ENCODE measurements at regions not wholly inside any gene's neighbourhood (a gene's known extent, or its start where the extent isn't known, plus 50 kb on each side); places are given as distances from the start of the nearest gene placed in this dataset.

DNA sequence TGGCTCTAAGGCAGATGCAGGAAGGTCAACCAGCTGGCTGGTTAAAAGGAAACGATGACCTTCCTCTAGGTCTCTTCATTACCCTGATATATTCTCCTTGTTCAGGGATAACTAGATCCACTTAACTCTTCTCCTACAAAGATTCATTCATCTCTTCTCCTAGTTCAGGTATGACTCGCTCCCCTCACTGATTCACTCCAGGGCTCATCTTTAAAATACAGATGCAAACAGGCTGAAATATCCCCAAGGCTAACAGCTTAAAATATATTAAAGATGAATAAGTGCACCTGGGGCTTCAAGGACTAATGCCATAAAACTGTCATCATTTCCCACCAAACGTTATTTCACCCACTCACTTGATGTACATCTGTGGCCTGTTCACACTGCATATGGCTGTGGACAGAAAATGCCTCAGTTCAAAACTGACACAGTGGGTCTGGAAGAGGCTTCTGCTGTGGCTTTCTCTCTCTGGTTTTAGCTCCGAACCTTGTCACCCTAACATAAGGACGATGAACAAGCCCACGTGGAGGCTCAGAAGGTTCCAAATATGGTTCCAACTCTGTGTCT is 366.9 kb downstream of the DEPDC1B start:
- Histone ChIP-seq H3K4me3 (ENCODE audit: control insufficient read depth in 1 of 2, extremely low read depth in 1 of 2, low read length in 1 of 2) (no peak overlapping the region), H3K27ac (ENCODE audit: low read length) (no peak overlapping the region), H3K4me1 (ENCODE audit: control insufficient read depth in 1 of 2, extremely low read depth in 1 of 2, insufficient read depth in 2 of 2, low read length in 2 of 2) (no peaks in the 10 kb centered on the region), H3K27me3 (replicated peaks in 1 of 2; ENCODE audit: control insufficient read depth in 2 of 2, extremely low read depth in 1 of 2, insufficient read depth in 2 of 2, low read length in 1 of 2) (no peaks in the 10 kb centered on the region), H3K9me3 (no peaks in the 10 kb centered on the region), H3K36me3 (ENCODE audit: control insufficient read depth in 2 of 2, extremely low read depth in 1 of 2, insufficient read depth in 1 of 2, low read length in 1 of 2) (no peaks in the 10 kb centered on the region)
- Mint-ChIP-seq H3K9me3 (peaks cover 2 to 13% (median 6%) of the 10 kb centered on the region in 3 donors), H3K27ac (no peak overlapping the region), H3K4me3 (no peak overlapping the region), H3K4me1 (no peaks in the 10 kb centered on the region), H3K36me3 (no peaks in the 10 kb centered on the region), H3K27me3 (no peaks in the 10 kb centered on the region)
- ChIA-PET POLR2A (no interaction called here), CTCF (no interaction called here)
- 76% methylated on average over 3 of the region's 6 CpGs for WGBS (ENCODE audit: insufficient coverage)
- no peak for ATAC-seq (replicated peaks in 1 of 4)
- no peak for DNase-seq

DNA sequence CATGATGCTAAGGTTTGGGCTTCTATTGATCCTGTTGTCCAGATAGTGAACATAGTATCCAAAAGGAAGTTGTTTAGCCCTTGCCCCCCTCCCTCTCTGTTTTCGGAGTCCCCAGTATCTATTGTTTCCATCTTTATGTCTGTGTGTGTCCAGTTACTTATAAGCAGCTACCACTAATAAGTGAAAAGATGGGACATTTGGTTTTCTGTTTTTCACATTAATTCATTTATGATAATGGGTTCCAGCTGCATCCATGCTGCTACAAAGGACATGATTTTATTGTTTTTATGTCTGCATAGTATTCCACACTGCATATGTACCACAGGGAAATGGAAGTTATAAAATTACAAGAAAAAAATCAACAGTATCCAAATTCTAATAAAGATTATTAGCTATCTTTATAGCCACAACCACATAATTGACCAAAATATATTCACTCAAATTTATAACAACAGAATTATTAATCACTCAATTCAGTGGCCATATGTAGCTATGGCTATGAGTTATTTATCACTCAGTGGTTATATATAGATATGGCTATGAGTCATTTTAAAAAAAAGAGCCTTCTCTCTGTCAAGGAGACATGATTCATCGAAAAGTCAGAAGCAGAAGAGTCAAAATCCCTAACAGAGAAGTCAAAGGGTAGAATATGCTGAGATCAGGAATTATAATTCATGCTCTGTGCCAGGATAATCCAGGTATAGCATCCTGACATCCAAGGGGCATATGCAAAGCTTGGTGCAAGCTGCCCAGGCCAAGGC is 367.5 kb downstream of the DEPDC1B start:
- Mint-ChIP-seq H3K27me3 (no peaks in the 10 kb centered on the region), H3K4me3 (no peak overlapping the region), H3K36me3 (no peaks in the 10 kb centered on the region), H3K9me3 (peaks cover 2 to 13% (median 8%) of the 10 kb centered on the region in 3 donors), H3K4me1 (no peaks in the 10 kb centered on the region), H3K27ac (no peak overlapping the region)
- Histone ChIP-seq H3K27me3 (replicated peaks in 1 of 2; ENCODE audit: control insufficient read depth in 2 of 2, extremely low read depth in 1 of 2, insufficient read depth in 2 of 2, low read length in 1 of 2) (no peaks in the 10 kb centered on the region), H3K4me1 (ENCODE audit: control insufficient read depth in 1 of 2, extremely low read depth in 1 of 2, insufficient read depth in 2 of 2, low read length in 2 of 2) (no peaks in the 10 kb centered on the region), H3K4me3 (ENCODE audit: control insufficient read depth in 1 of 2, extremely low read depth in 1 of 2, low read length in 1 of 2) (no peak overlapping the region), H3K36me3 (ENCODE audit: control insufficient read depth in 2 of 2, extremely low read depth in 1 of 2, insufficient read depth in 1 of 2, low read length in 1 of 2) (no peaks in the 10 kb centered on the region), H3K9me3 (no peaks in the 10 kb centered on the region), H3K27ac (ENCODE audit: low read length) (no peak overlapping the region)
- ATAC-seq (replicated peaks in 1 of 4) (no peak), DNase-seq (no peak)
- ChIA-PET CTCF (no interaction called here), POLR2A (no interaction called here)
- no CpG with 5 or more reads among the region's 2 CpGs for WGBS (ENCODE audit: insufficient coverage)

DNA sequence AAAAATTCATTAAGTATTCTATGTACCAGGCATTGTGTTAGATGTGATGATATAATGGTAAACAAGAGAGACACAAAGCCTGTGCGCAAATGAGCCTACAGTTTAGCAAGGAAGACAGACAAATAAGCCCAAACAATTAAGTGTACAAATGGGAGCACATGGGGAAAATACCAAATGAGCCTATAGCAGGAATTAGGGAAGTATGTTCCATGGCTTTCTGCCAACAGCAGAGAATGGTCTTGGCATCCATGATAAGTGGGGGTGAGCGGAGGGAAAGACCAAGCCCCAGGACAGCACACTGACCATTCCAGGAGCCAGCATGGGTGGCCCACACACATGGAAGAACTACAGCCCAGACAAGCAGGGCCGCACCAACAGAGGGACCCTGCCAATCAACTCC is 369.7 kb downstream of the DEPDC1B start:
- no peaks in the 10 kb centered on the region for H3K4me1 ChIP-seq (ENCODE audit: control insufficient read depth in 1 of 2, extremely low read depth in 1 of 2, insufficient read depth in 2 of 2, low read length in 2 of 2)
- H3K27ac ChIP-seq (ENCODE audit: low read length): no peak overlapping the region
- H3K4me3 Mint-ChIP-seq: no peak overlapping the region
- no peaks in the 10 kb centered on the region for H3K36me3 ChIP-seq (ENCODE audit: control insufficient read depth in 2 of 2, extremely low read depth in 1 of 2, insufficient read depth in 1 of 2, low read length in 1 of 2)
- DNase-seq (no peak), ATAC-seq (replicated peaks in 1 of 4) (no peak)
- ChIA-PET CTCF (no interaction called here), POLR2A (no interaction called here)
- H3K9me3 Mint-ChIP-seq: peaks cover 2 to 14% (median 13%) of the 10 kb centered on the region in 3 donors
- no peaks in the 10 kb centered on the region for H3K36me3 Mint-ChIP-seq
- no peak overlapping the region for H3K27ac Mint-ChIP-seq
- H3K27me3 Mint-ChIP-seq: no peaks in the 10 kb centered on the region
- no peaks in the 10 kb centered on the region for H3K4me1 Mint-ChIP-seq
- no peaks in the 10 kb centered on the region for H3K9me3 ChIP-seq
- H3K27me3 ChIP-seq (replicated peaks in 1 of 2; ENCODE audit: control insufficient read depth in 2 of 2, extremely low read depth in 1 of 2, insufficient read depth in 2 of 2, low read length in 1 of 2): no peaks in the 10 kb centered on the region
- WGBS (ENCODE audit: insufficient coverage): 100% methylated on average over 2 of the region's 3 CpGs
- no peak overlapping the region for H3K4me3 ChIP-seq (ENCODE audit: control insufficient read depth in 1 of 2, extremely low read depth in 1 of 2, low read length in 1 of 2)

DNA sequence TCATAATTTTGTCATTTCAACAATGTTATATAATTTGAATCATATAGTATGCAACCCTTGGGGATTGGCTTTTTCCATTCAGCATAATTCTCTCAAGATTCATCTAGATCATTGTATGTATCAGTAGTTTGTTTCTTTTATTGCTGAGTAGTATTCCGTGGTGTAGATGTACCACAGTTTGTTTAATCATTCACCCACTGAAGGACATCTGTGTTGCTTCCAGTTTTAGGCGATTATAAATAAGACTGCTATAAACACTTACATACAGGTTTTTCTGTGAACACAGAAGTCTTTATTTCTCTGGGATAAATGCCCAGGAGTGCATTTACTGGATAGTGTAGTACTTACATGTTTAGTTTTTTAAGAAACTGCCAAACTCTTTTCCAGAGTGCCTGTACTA is 374.1 kb downstream of the DEPDC1B start:
- ATAC-seq (replicated peaks in 1 of 4): no peak
- CTCF ChIA-PET: no interaction called here
- Mint-ChIP-seq H3K27ac (no peak overlapping the region), H3K27me3 (no peaks in the 10 kb centered on the region), H3K4me1 (no peaks in the 10 kb centered on the region), H3K36me3 (no peaks in the 10 kb centered on the region), H3K4me3 (no peak overlapping the region), H3K9me3 (peaks cover 13 to 31% (median 30%) of the 10 kb centered on the region in 3 donors)
- WGBS (ENCODE audit: insufficient coverage): no CpG with 5 or more reads among the region's 2 CpGs
- POLR2A ChIA-PET: no interaction called here
- Histone ChIP-seq H3K9me3 (no peaks in the 10 kb centered on the region), H3K4me1 (ENCODE audit: control insufficient read depth in 1 of 2, extremely low read depth in 1 of 2, insufficient read depth in 2 of 2, low read length in 2 of 2) (no peaks in the 10 kb centered on the region), H3K4me3 (ENCODE audit: control insufficient read depth in 1 of 2, extremely low read depth in 1 of 2, low read length in 1 of 2) (no peak overlapping the region), H3K36me3 (ENCODE audit: control insufficient read depth in 2 of 2, extremely low read depth in 1 of 2, insufficient read depth in 1 of 2, low read length in 1 of 2) (no peaks in the 10 kb centered on the region), H3K27ac (ENCODE audit: low read length) (no peak overlapping the region), H3K27me3 (replicated peaks in 1 of 2; ENCODE audit: control insufficient read depth in 2 of 2, extremely low read depth in 1 of 2, insufficient read depth in 2 of 2, low read length in 1 of 2) (no peaks in the 10 kb centered on the region)
- DNase-seq: no peak

DNA sequence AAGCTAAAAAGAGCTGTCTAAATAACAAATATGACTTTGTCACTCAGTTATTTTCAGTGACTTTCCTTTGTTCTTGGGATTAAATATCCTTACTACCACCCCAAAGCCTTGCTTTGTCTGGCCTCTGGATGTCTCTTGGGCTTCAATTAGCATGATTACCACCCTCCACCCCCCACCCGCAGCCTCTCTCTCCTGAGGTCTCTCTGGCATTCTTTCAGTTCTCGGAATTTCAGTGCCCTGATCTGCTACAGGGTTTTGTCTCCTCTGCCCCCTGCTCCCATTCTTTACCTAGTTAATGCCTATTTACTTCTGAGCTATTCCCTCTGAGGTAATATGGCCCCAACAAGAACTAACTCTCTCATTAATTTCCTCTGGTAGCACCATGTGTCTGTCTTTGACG is 376.4 kb downstream of the DEPDC1B start:
- 74% methylated on average over 2 of the region's 3 CpGs for WGBS (ENCODE audit: insufficient coverage)

DNA sequence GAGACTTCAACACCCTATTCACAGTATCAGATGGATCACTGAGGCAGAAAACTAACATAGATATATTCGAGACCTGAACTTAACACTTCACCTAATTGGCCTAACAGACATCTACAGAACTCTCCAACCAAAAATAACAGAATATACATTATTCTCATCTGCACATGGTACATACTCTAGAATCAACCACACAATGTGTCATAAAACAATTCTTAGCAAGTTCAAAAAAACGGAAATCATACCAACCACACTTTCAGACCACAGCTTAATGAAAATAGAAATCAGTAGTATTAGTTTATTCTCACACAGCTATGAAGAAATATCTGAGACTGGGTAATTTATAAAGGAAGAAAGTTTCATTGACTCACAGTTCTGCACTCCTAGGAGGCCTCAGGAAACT is 387.9 kb downstream of the DEPDC1B start:
- WGBS (ENCODE audit: insufficient coverage): 25% methylated on average over 1 of the region's 2 CpGs
- Histone ChIP-seq H3K27ac (ENCODE audit: low read length) (no peak overlapping the region), H3K4me1 (ENCODE audit: control insufficient read depth in 1 of 2, extremely low read depth in 1 of 2, insufficient read depth in 2 of 2, low read length in 2 of 2) (no peaks in the 10 kb centered on the region), H3K9me3 (no peaks in the 10 kb centered on the region), H3K27me3 (replicated peaks in 1 of 2; ENCODE audit: control insufficient read depth in 2 of 2, extremely low read depth in 1 of 2, insufficient read depth in 2 of 2, low read length in 1 of 2) (no peaks in the 10 kb centered on the region), H3K4me3 (ENCODE audit: control insufficient read depth in 1 of 2, extremely low read depth in 1 of 2, low read length in 1 of 2) (no peak overlapping the region), H3K36me3 (ENCODE audit: control insufficient read depth in 2 of 2, extremely low read depth in 1 of 2, insufficient read depth in 1 of 2, low read length in 1 of 2) (no peaks in the 10 kb centered on the region)
- Mint-ChIP-seq H3K27me3 (no peaks in the 10 kb centered on the region), H3K9me3 (peaks cover 0 to 10% (median 7%) of the 10 kb centered on the region in 3 donors), H3K4me1 (no peaks in the 10 kb centered on the region), H3K36me3 (no peaks in the 10 kb centered on the region), H3K4me3 (no peak overlapping the region), H3K27ac (no peak overlapping the region)
- DNase-seq: no peak
- no peak for ATAC-seq (replicated peaks in 1 of 4)
- ChIA-PET CTCF (no interaction called here), POLR2A (no interaction called here)

More for the DNA sequence above, 376.4 kb downstream of the DEPDC1B start:
- ATAC-seq (replicated peaks in 1 of 4) (no peak), DNase-seq (no peak)
- Mint-ChIP-seq H3K4me1 (no peaks in the 10 kb centered on the region), H3K9me3 (peaks cover 15 to 32% (median 18%) of the 10 kb centered on the region in 3 donors), H3K4me3 (no peak overlapping the region), H3K27me3 (no peaks in the 10 kb centered on the region), H3K36me3 (no peaks in the 10 kb centered on the region), H3K27ac (no peak overlapping the region)
- H3K4me3 ChIP-seq (ENCODE audit: control insufficient read depth in 1 of 2, extremely low read depth in 1 of 2, low read length in 1 of 2): no peak overlapping the region
- ChIA-PET CTCF (no interaction called here), POLR2A (no interaction called here)
- H3K36me3 ChIP-seq (ENCODE audit: control insufficient read depth in 2 of 2, extremely low read depth in 1 of 2, insufficient read depth in 1 of 2, low read length in 1 of 2): no peaks in the 10 kb centered on the region
- H3K27me3 ChIP-seq (replicated peaks in 1 of 2; ENCODE audit: control insufficient read depth in 2 of 2, extremely low read depth in 1 of 2, insufficient read depth in 2 of 2, low read length in 1 of 2): no peaks in the 10 kb centered on the region
- H3K4me1 ChIP-seq (ENCODE audit: control insufficient read depth in 1 of 2, extremely low read depth in 1 of 2, insufficient read depth in 2 of 2, low read length in 2 of 2): no peaks in the 10 kb centered on the region
- no peaks in the 10 kb centered on the region for H3K9me3 ChIP-seq
- no peak overlapping the region for H3K27ac ChIP-seq (ENCODE audit: low read length)
